ENCODE measurements at regions not wholly inside any gene's neighbourhood (a gene's known extent, or its start where the extent isn't known, plus 50 kb on each side); places are given as distances from the start of the nearest gene placed in this dataset.

GRCh38 chr10:35888400-35888799 is 246.3 kb upstream of the FZD8 start:
- TF ChIP-seq CTCF (IDR thresholded peaks at IDR 0.05; ENCODE audit: insufficient read depth, low read depth, low read length) (no peak), EZH2 (IDR thresholded peaks at IDR 0.05; ENCODE audit: insufficient read depth, low read length) (no peak)

Measured in astrocyte (in vitro differentiated cells and primary cell).